BLaER1 (cell line): ENCODE measurements at regions not wholly inside any gene's neighbourhood (a gene's known extent, or its start where the extent isn't known, plus 50 kb on each side); places are given as distances from the start of the nearest gene placed in this dataset.
"Not testable (repeated sequence)": the region's sequence is repeated elsewhere in the genome, so short reads cannot be mapped to it uniquely, and the experiment has no call there.

Experiments used
- H3K27ac ChIP-seq: shearing (Covaris generic); formaldehyde crosslinking; 2 replicates; pipeline ENCODE4 v1.8.1; 2022
- H3K27me3 ChIP-seq: shearing (Covaris generic); formaldehyde crosslinking; 2 replicates; pipeline ENCODE4 v1.8.1; 2022
- H3K36me3 ChIP-seq: shearing (Covaris generic); formaldehyde crosslinking; 2 replicates; pipeline ENCODE4 v1.8.1; 2022
- H3K4me1 ChIP-seq: shearing (Covaris generic); formaldehyde crosslinking; 2 replicates; pipeline ENCODE4 v1.8.1; 2022
- H3K4me2 ChIP-seq: shearing (Covaris generic); formaldehyde crosslinking; 2 replicates; pipeline ENCODE4 v1.8.1; 2022
- H3K4me3 ChIP-seq: shearing (Covaris generic); formaldehyde crosslinking; 2 replicates; pipeline ENCODE4 v1.8.1; 2022
- H3K9ac ChIP-seq: shearing (Covaris generic); formaldehyde crosslinking; 2 replicates; pipeline ENCODE4 v1.8.1; 2022
- H3K9me3 ChIP-seq: shearing (Covaris generic); formaldehyde crosslinking; 2 replicates; pipeline ENCODE4 v1.8.1; 2022
- H4K20me1 ChIP-seq: shearing (Covaris generic); formaldehyde crosslinking; 2 replicates; pipeline ENCODE4 v1.8.1; 2022
- Cebpa-rat ChIP-seq: shearing (Covaris generic); IDR thresholded peaks from 2 replicates; pipeline ENCODE4 v1.8.1; 2022

- H3K9me3 ChIP-seq, result no peaks in the 10 kb centered on the region
- peak overlapping the region; percentile 42; the same call in 1 of the 2 replicates for H3K4me2 ChIP-seq
- H3K27me3 ChIP-seq, result no peaks in the 10 kb centered on the region
- H3K4me1 ChIP-seq, result peaks cover 46% of the 10 kb centered on the region
- no peak for TF ChIP-seq Cebpa-rat
- no peaks in the 10 kb centered on the region for H3K36me3 ChIP-seq
- H3K27ac ChIP-seq, result no peak overlapping the region; the same call in 1 of the 2 replicates
- H4K20me1 ChIP-seq, result no peaks in the 10 kb centered on the region
- no peak overlapping the region for H3K9ac ChIP-seq
- H3K4me3 ChIP-seq, result no peak overlapping the region
Observed at GRCh38 chr7:66454600-66455225, 174.0 kb upstream of the KCTD7 start.

GRCh38 chr7:66455432-66455831 lies 173.2 kb upstream of the KCTD7 start:
- not testable (repeated sequence) for H3K27ac ChIP-seq, H4K20me1 ChIP-seq, H3K9me3 ChIP-seq, H3K27me3 ChIP-seq, H3K36me3 ChIP-seq, H3K4me3 ChIP-seq, H3K9ac ChIP-seq
- peak overlapping the region; percentile 42; the same call in 1 of the 2 replicates for H3K4me2 ChIP-seq
- H3K4me1 ChIP-seq, result peaks cover 52% of the 10 kb centered on the region

GRCh38 chr7:66456431-66456830 lies 172.2 kb upstream of the KCTD7 start:
- not testable (repeated sequence) for H3K27ac ChIP-seq

GRCh38 chr7:66458991-66459390 lies 169.7 kb upstream of the KCTD7 start:
- Histone ChIP-seq H3K4me1 (peaks cover 60% of the 10 kb centered on the region), H3K4me2 (peak overlapping the region; percentile 64), H3K27ac (peak overlapping the region; percentile 53), H3K9me3 (peaks cover 23% of the 10 kb centered on the region)
- not testable (repeated sequence) for H3K36me3 ChIP-seq, H3K27me3 ChIP-seq, H3K9ac ChIP-seq, H3K4me3 ChIP-seq, H4K20me1 ChIP-seq

More at GRCh38 chr7:66456431-66456830, 172.2 kb upstream of the KCTD7 start:
- not testable (repeated sequence) for H3K36me3 ChIP-seq, H4K20me1 ChIP-seq, H3K4me2 ChIP-seq, H3K9ac ChIP-seq, H3K9me3 ChIP-seq, H3K4me3 ChIP-seq, H3K27me3 ChIP-seq
- H3K4me1 ChIP-seq, result peaks cover 52% of the 10 kb centered on the region

- not testable (repeated sequence) for H4K20me1 ChIP-seq, H3K9ac ChIP-seq, H3K4me3 ChIP-seq, H3K36me3 ChIP-seq, H3K27me3 ChIP-seq
- Histone ChIP-seq H3K4me1 (peaks cover 62% of the 10 kb centered on the region), H3K27ac (peak overlapping the region; percentile 53; the same call in 1 of the 2 replicates), H3K4me2 (peak overlapping the region; percentile 64), H3K9me3 (peaks cover 23% of the 10 kb centered on the region)
Observed at GRCh38 chr7:66459783-66460413, 168.8 kb upstream of the KCTD7 start.

- no peak for TF ChIP-seq Cebpa-rat
Observed at GRCh38 chr7:66460921-66461361, 167.7 kb upstream of the KCTD7 start.

GRCh38 chr7:66461397-66461796 lies 167.3 kb upstream of the KCTD7 start:
- H4K20me1 ChIP-seq, H3K4me3 ChIP-seq, H3K27ac ChIP-seq, H3K27me3 ChIP-seq, H3K4me2 ChIP-seq, H3K36me3 ChIP-seq, H3K9ac ChIP-seq: not testable (repeated sequence)
- H3K4me1 ChIP-seq, result peaks cover 60% of the 10 kb centered on the region
- H3K9me3 ChIP-seq, result peaks cover 23% of the 10 kb centered on the region

More at GRCh38 chr7:66460921-66461361, 167.7 kb upstream of the KCTD7 start:
- H4K20me1 ChIP-seq, result no peaks in the 10 kb centered on the region
- H3K27me3 ChIP-seq, result no peaks in the 10 kb centered on the region
- H3K4me1 ChIP-seq, result peaks cover 60% of the 10 kb centered on the region
- no peak overlapping the region for H3K4me3 ChIP-seq
- no peak overlapping the region for H3K27ac ChIP-seq
- H3K9me3 ChIP-seq, result peaks cover 23% of the 10 kb centered on the region
- H3K4me2 ChIP-seq, result no peak overlapping the region
- H3K9ac ChIP-seq, result no peak overlapping the region
- no peaks in the 10 kb centered on the region for H3K36me3 ChIP-seq

- not testable (repeated sequence) for H3K27ac ChIP-seq, H3K27me3 ChIP-seq, H3K4me3 ChIP-seq, H3K9ac ChIP-seq, H3K36me3 ChIP-seq, H4K20me1 ChIP-seq, H3K4me2 ChIP-seq
- Histone ChIP-seq H3K4me1 (peaks cover 47% of the 10 kb centered on the region), H3K9me3 (peaks cover 23% of the 10 kb centered on the region)
Observed at GRCh38 chr7:66462831-66463230, 165.8 kb upstream of the KCTD7 start.

GRCh38 chr7:66464059-66464458 lies 164.6 kb upstream of the KCTD7 start:
- Histone ChIP-seq H3K27ac (peak overlapping the region; percentile 76), H3K27me3 (no peaks in the 10 kb centered on the region), H3K36me3 (no peaks in the 10 kb centered on the region), H3K4me3 (no peak overlapping the region; the same call in 1 of the 2 replicates), H3K4me1 (peaks cover 35% of the 10 kb centered on the region), H3K4me2 (peak overlapping the region; percentile 76), H4K20me1 (no peaks in the 10 kb centered on the region), H3K9ac (peak overlapping the region; percentile 20; the same call in 1 of the 2 replicates), H3K9me3 (peaks cover 23% of the 10 kb centered on the region)
- TF ChIP-seq Cebpa-rat, result no peak

- H3K4me3 ChIP-seq, result no peak overlapping the region
- H3K27ac ChIP-seq, result no peak overlapping the region
- no peak overlapping the region for H3K4me2 ChIP-seq
- no peak overlapping the region for H3K9ac ChIP-seq
- no peaks in the 10 kb centered on the region for H3K36me3 ChIP-seq
- H4K20me1 ChIP-seq, result no peaks in the 10 kb centered on the region
- peaks cover 18% of the 10 kb centered on the region for H3K9me3 ChIP-seq
- H3K4me1 ChIP-seq, result peaks cover 22% of the 10 kb centered on the region
- no peak for TF ChIP-seq Cebpa-rat
- no peaks in the 10 kb centered on the region for H3K27me3 ChIP-seq
Observed at GRCh38 chr7:66466081-66466600, 162.5 kb upstream of the KCTD7 start.
